ENCODE measurements at regions not wholly inside any gene's neighbourhood (a gene's known extent, or its start where the extent isn't known, plus 50 kb on each side); places are given as distances from the start of the nearest gene placed in this dataset.

DNA sequence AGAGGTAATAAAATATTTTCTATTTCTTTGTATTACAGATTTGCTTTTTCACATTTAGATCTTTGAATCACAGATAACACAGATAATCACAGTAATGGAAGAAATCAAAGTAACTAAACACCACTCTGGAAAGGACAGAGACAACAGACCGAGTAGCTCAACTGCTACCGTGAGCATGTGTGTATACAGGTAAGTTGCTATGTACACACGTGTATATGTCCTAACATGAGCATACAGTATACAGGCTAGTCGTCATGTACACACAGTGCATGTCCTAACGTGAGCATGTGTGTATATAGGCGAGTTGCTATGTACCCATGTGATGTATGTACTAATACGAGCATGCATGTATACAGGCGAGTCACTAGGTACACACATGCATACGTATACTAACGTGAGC is 379.0 kb downstream of the THBS2 start:
- ChIA-PET POLR2A (no interaction called here), CTCF (no interaction called here)
- TF ChIP-seq, protein P1, sequence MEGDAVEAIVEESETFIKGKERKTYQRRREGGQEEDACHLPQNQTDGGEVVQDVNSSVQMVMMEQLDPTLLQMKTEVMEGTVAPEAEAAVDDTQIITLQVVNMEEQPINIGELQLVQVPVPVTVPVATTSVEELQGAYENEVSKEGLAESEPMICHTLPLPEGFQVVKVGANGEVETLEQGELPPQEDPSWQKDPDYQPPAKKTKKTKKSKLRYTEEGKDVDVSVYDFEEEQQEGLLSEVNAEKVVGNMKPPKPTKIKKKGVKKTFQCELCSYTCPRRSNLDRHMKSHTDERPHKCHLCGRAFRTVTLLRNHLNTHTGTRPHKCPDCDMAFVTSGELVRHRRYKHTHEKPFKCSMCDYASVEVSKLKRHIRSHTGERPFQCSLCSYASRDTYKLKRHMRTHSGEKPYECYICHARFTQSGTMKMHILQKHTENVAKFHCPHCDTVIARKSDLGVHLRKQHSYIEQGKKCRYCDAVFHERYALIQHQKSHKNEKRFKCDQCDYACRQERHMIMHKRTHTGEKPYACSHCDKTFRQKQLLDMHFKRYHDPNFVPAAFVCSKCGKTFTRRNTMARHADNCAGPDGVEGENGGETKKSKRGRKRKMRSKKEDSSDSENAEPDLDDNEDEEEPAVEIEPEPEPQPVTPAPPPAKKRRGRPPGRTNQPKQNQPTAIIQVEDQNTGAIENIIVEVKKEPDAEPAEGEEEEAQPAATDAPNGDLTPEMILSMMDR (IDR thresholded peaks at IDR 0.05; ENCODE audit: control extremely low read depth, extremely low read depth, low read depth, missing control alignments), result no peak
- DNase-seq (ENCODE audit: extremely low spot score), result no peak

DNA sequence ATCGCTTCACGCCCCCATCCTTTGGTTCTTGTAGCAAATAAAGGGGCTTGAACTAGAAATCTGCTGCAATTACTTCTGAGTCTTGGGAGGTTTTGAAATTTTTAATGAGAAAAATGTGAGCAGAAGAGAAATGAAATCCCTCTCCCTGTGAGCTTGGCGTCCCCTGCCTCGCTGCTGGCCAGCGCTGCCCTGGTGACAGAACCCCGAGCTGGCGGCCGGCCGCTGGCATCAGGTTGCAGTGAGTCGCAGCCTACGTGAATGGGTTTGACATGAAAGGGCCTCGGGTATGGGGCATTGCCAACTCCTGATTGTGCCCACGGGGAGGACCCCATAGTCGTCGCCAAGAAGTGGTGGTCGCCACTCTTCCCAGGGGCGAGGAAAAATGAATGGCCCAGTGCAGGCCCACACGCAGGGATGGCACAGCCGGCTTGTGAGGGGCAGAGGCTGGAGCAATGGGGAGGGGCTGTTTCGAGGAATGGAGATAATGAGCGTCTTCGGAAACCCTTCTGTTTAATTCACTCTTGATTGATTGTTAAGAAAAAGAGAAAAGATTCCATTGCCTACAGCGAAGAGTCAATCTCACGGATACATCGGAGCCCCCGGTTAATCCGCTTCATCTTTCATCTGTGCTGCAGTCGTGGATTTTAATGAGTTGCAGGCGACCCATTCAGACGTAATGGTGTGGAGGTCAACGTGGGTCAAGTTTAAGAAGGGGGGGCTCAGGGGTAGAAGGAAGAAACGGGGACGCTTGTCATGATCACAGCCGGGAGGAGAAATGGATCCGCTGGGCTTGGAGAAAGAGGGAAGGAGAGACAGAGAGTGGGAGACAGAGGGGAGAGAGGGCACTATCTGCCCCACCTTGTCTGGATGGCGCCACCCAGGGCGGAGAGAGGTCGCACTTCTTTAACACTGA is 380.1 kb downstream of the THBS2 start:
- ChIA-PET POLR2A (no interaction called here), CTCF (no interaction called here)
- TF ChIP-seq, protein P1 (IDR thresholded peaks at IDR 0.05; ENCODE audit: control extremely low read depth, extremely low read depth, low read depth, missing control alignments), result no peak
- DNase-seq (ENCODE audit: extremely low spot score), result no peak

DNA sequence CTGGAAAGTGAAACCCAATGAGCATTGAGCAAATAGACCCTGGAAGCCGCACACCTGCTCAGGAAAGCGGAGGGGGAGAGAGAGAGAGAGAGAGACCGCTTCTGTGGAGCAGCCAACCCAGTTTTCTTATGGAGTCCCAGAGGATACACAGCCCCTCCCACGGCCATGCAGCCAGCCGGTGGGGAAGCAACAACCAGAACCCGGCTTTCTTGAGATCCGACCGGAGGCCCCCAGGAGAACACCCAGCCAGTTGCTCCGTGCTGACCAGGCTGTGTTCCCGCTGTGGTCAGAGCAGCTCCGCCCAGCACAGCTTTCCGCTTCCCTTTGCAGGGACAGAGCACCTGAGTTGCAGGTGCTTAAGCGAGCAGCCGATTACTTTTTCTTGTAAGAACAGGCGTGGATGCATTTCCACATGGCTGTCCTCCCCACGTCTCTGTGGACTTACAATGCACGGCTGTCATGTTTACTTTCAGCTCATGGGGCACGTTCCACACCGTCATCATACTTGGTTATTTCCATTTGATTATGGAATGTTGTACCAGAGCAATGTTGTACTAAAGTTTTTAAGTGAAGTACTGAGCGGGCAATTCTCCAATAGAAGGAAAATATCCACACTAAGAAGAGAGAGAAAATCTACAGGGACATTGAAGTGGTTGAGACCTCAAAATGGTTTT is 381.9 kb downstream of the THBS2 start:
- CTCF ChIA-PET, result no interaction called here
- TF ChIP-seq, protein P1 (IDR thresholded peaks at IDR 0.05; ENCODE audit: control extremely low read depth, extremely low read depth, low read depth, missing control alignments), result no peak
- no peak for DNase-seq (ENCODE audit: extremely low spot score)
- POLR2A ChIA-PET, result no interaction called here

DNA sequence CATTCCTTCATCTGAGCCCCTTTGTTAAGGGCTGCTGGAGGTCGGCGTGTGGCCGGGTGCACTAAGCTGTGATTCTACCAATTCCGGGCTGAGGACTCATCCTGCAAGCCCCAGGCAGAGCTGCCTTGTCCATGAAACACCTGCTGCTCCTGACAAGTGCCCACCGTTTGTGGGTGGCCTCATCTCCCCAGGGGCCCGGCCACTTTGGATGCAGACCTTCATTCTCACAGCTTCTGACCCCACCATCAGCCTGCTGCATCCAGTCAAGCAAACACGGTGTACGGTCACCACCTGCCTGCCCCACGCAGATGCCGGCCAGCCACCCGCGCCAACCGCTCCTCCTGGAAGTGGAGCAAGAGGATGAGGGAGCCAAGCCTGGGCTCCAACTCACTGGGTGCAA is 382.7 kb downstream of the THBS2 start:
- TF ChIP-seq, protein P1 (IDR thresholded peaks at IDR 0.05; ENCODE audit: control extremely low read depth, extremely low read depth, low read depth, missing control alignments), result no peak
- CTCF ChIA-PET, result no interaction called here
- no peak for DNase-seq (ENCODE audit: extremely low spot score)
- POLR2A ChIA-PET, result no interaction called here

DNA sequence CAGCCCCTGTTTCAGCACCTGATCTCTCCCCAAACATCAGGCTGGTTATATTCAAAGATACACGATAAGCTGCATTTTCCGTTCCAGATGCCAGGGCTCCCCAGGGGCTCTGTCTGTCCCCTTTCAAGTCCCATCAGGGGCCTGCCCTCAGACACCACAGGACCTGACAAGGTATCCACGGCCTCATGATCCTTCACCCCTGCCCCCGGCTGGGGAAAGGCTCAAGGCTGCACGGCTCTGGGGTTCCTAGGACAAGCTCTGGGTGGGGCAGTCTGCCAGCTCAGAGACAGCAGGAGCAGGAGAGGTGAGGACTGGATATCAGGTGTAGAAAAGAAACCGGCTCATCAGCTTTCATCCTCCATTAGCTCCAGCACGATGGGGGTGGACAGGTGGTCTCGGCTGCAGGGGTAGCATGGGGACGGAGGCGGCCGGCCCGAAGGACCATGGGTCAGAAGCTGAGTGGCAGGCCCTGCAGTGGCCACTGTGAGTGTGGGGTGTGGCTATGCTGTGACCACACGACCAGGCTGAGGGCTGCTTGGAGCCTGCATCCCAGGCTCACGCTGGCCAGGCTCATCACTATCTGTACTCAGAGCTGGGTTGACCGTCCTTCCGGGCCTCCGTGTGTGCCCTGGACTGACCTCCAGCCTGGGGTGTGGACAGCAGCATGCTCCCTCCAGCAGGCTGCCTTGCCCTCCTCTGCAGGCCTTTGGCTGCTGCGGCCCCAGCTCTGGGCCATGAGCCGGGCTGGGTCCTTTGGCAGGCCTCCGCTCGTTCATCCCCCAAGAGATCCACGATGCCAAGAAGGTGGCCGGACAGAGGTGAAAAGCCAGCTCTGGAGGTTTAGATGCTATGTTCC is 386.2 kb downstream of the THBS2 start:
- ChIA-PET POLR2A (no interaction called here), CTCF (interaction anchor here (1.1 kb wide), 1 partner anchor 11 kb away, joined by 3 read pairs; no protein-coding TSS in a partner anchor)
- TF ChIP-seq, protein P1 (IDR thresholded peaks at IDR 0.05; ENCODE audit: control extremely low read depth, extremely low read depth, low read depth, missing control alignments), result no peak
- no peak for DNase-seq (ENCODE audit: extremely low spot score)

DNA sequence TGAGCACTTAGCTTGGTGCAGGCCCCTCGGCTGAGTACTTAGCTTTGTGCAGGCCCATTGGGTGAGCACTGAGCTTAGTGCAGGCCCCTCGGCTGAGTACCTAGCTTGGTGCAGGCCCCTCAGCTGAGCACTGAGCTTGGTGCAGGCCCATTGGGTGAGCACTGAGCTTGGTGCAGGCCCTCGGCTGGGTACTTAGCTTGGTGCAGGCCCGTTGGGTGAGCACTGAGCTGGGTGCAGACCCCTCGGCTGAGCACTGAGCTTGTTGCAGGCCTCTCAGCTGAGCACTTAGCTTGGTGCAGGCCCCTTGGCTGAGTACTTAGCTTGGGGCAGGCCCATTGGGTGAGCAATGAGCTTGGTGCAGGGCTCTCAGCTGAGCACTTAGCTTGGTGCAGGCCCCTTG is 387.1 kb downstream of the THBS2 start:
- ChIA-PET POLR2A (no interaction called here), CTCF (interaction anchor here (0.8 to 1.2 kb wide), 3 partner anchors 9 to 20 kb away, joined by 3 read pairs; no protein-coding TSS in a partner anchor)
- TF ChIP-seq, protein P1 (IDR thresholded peaks at IDR 0.05; ENCODE audit: control extremely low read depth, extremely low read depth, low read depth, missing control alignments), result no peak
- no peak for DNase-seq (ENCODE audit: extremely low spot score)

Measured in GM10248 (cell line).